H1 (cell line): ENCODE measurements at regions not wholly inside any gene's neighbourhood (a gene's known extent, or its start where the extent isn't known, plus 50 kb on each side); places are given as distances from the start of the nearest gene placed in this dataset.

Source experiments
- HDAC6 ChIP-seq: IDR thresholded peaks from one replicate; pipeline ENCODE4 v1.7.1; 2012; ENCODE audit warnings: low read depth, mild to moderate bottlenecking, inconsistent platforms, low read length, moderate library complexity
- SIX5 ChIP-seq: IDR thresholded peaks from 2 replicates; pipeline ENCODE4 v1.6.1; 2011; ENCODE audit warnings: mild to moderate bottlenecking, low read depth, low read length
- SP1 ChIP-seq: IDR thresholded peaks from 2 replicates; pipeline ENCODE4 v1.6.1; 2011; ENCODE audit warnings: low read depth, low read length
- TBP ChIP-seq: IDR thresholded peaks from 2 replicates; pipeline ENCODE4 v1.6.1; 2011; ENCODE audit warnings: low read depth, low read length, improper control_type of control experiment

DNA sequence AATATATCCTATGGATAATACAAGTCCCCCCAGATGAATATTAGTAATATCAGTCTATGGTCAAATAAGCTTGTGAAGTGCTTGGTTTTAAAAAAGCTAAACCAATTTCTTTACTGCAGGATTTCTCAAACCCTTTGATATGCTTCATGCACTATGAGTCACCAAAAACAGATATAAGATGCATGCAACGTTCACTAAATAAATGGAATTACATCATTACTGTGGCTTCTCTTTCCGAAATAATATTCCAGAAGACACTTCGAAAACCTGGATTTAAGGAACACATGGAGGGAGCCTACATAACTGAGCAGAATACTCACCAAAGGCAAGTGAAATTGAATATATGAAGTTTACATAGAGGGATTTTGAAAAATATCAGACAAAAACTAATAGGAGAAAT is 126.3 kb upstream of the ABI3BP start (continued):
- no peak for TF ChIP-seq HDAC6
- no peak for TF ChIP-seq SIX5
- TF ChIP-seq SP1: no peak
- TF ChIP-seq TBP: no peak
